ENCODE measurements at regions not wholly inside any gene's neighbourhood (a gene's known extent, or its start where the extent isn't known, plus 50 kb on each side); places are given as distances from the start of the nearest gene placed in this dataset.
A peak's percentile ranks its signal among the peaks of the same experiment; 100 is the strongest.

DNA sequence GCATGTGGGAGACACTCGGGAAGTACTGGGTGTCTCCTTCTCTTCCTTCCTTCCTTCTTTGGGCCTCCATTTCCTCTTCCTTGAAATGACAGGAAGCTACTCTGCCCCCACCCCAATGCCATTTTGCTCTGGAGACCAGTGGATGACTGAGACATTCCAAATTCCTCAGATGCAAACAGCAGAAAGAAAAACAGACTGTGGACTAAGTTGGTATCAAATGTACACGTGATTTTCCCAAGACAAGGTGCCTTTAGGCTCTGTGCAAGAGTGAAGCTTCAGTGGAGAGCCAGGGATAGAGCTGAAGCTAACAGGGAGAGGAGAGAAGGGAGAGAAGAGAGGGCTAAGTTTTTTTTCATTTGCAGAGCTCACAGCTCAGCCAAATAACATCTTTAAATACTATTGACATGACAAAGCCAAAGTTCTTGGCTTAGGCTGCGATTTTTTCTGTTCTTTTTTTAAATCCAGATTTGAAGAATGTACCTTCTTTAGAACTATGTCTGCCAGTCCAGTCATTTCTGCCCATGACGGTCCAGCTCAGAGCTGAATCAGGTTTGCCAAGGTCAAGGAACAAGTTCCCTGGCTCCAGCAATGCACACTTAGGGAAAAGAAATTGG, 84.5 kb upstream of the LCLAT1 start:
- no peaks in the 10 kb centered on the region for H3K9me3 ChIP-seq (replicated peaks; ENCODE audit: control insufficient read depth, insufficient read depth, low read length)
- intact Hi-C loops (cut with micrococcal nuclease) (no loop called here), dilution Hi-C loops (cut with MboI; ENCODE audit: extremely low pct_ligation_motif_present, low sequenced_read_pairs) (no loop called here)
- H3K36me3 ChIP-seq (ENCODE audit: control insufficient read depth in 2 of 2, extremely low read depth in 1 of 2, insufficient read depth in 2 of 2, low read length in 2 of 2) = no peaks in the 10 kb centered on the region
- H3K79me2 ChIP-seq (ENCODE audit: control insufficient read depth, insufficient read depth, low read length) = no peaks in the 10 kb centered on the region
- TF ChIP-seq POLR2A (IDR thresholded peaks at IDR 0.05; ENCODE audit: low read depth, low read length) = no peak
- TF ChIP-seq POLR2AphosphoS5 (IDR thresholded peaks at IDR 0.05; ENCODE audit: insufficient read depth, low read depth, low read length) = no peak
- no peak for TF ChIP-seq FOS (IDR thresholded peaks at IDR 0.05; ENCODE audit: borderline replicate concordance, insufficient read depth, low read length)
- TF ChIP-seq EZH2 (IDR thresholded peaks at IDR 0.05; ENCODE audit: borderline replicate concordance, low read depth, low read length, severe bottlenecking) = no peak
- TF ChIP-seq, protein P1, sequence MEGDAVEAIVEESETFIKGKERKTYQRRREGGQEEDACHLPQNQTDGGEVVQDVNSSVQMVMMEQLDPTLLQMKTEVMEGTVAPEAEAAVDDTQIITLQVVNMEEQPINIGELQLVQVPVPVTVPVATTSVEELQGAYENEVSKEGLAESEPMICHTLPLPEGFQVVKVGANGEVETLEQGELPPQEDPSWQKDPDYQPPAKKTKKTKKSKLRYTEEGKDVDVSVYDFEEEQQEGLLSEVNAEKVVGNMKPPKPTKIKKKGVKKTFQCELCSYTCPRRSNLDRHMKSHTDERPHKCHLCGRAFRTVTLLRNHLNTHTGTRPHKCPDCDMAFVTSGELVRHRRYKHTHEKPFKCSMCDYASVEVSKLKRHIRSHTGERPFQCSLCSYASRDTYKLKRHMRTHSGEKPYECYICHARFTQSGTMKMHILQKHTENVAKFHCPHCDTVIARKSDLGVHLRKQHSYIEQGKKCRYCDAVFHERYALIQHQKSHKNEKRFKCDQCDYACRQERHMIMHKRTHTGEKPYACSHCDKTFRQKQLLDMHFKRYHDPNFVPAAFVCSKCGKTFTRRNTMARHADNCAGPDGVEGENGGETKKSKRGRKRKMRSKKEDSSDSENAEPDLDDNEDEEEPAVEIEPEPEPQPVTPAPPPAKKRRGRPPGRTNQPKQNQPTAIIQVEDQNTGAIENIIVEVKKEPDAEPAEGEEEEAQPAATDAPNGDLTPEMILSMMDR (IDR thresholded peaks at IDR 0.05; ENCODE audit: extremely low read depth in 1 of 2, insufficient read depth in 1 of 2, low read depth in 1 of 2, low read length in 2 of 2) = no peak
- TF ChIP-seq, protein P2, sequence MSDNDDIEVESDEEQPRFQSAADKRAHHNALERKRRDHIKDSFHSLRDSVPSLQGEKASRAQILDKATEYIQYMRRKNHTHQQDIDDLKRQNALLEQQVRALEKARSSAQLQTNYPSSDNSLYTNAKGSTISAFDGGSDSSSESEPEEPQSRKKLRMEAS (IDR thresholded peaks at IDR 0.05; ENCODE audit: insufficient read depth, insufficient read length) = no peak
- no peak for TF ChIP-seq GATA2 (IDR thresholded peaks at IDR 0.05; ENCODE audit: insufficient read depth, insufficient read length, low read depth, low read length)
- no peak for TF ChIP-seq MYC (IDR thresholded peaks at IDR 0.05; ENCODE audit: low read depth, low read length)
- TF ChIP-seq JUN (IDR thresholded peaks at IDR 0.05; ENCODE audit: borderline replicate concordance, insufficient read depth, insufficient read length, low read depth) = no peak
- H3K4me1 ChIP-seq (ENCODE audit: control insufficient read depth, extremely low read depth, insufficient read depth, low read length) = peaks cover 4% of the 10 kb centered on the region
- DNase-seq (ENCODE audit: low read depth, low spot score) = no peak
- no peak overlapping the region for H3K4me3 ChIP-seq (replicated peaks in 1 of 3; ENCODE audit: insufficient read depth in 1 of 3, low read depth in 1 of 3, low read length in 3 of 3)
- POLR2A ChIA-PET = no interaction called here
- H3K4me2 ChIP-seq (ENCODE audit: insufficient read depth, low read length) = no peak overlapping the region
- FAIRE-seq = no peak
- no peaks in the 10 kb centered on the region for H3K9me1 ChIP-seq (replicated peaks; ENCODE audit: control insufficient read depth, extremely low read depth, insufficient read depth, low read length)
- H3K27me3 ChIP-seq (ENCODE audit: control insufficient read depth in 2 of 2, insufficient read depth in 2 of 2, low read length in 2 of 2) = no peaks in the 10 kb centered on the region
- no peak overlapping the region for H3K9ac ChIP-seq (replicated peaks; ENCODE audit: extremely low read depth, insufficient read depth, low read length)
- H2AFZ ChIP-seq (ENCODE audit: low read depth, low read length) = peak overlapping the region; percentile 11
- no TSS peak for BruUV-seq (replicated peaks)
- CTCF ChIA-PET = interaction anchor here (1.3 to 1.8 kb wide), 2 partner anchors 10 to 198 kb away, joined by 4 read pairs; no protein-coding TSS in a partner anchor
- no peak overlapping the region for H3K27ac ChIP-seq (ENCODE audit: insufficient read depth, low read depth, low read length)
- no peaks in the 10 kb centered on the region for H4K20me1 ChIP-seq (replicated peaks; ENCODE audit: control insufficient read depth, extremely low read depth, insufficient read depth, low read length)

Measured in endothelial cell of umbilical vein (primary cell).